Skeletal muscle satellite cell (primary cell): ENCODE measurements at regions not wholly inside any gene's neighbourhood (a gene's known extent, or its start where the extent isn't known, plus 50 kb on each side); places are given as distances from the start of the nearest gene placed in this dataset.
"Not testable (repeated sequence)": the region's sequence is repeated elsewhere in the genome, so short reads cannot be mapped to it uniquely, and the experiment has no call there.

Experiments
- H3K27me3 ChIP-seq: 2 replicates; pipeline ENCODE4 v1.7.0; 2013; ENCODE audit warnings: low read length; ENCODE audit not compliant: control insufficient read depth, insufficient read depth
- H3K36me3 ChIP-seq: 2 replicates; pipeline ENCODE4 v1.7.0; 2013; ENCODE audit warnings: mild to moderate bottlenecking, control low read depth, low read length; ENCODE audit not compliant: insufficient read depth
- H3K4me1 ChIP-seq: 2 replicates; pipeline ENCODE4 v1.7.0; 2013; ENCODE audit warnings: low read length; ENCODE audit not compliant: control insufficient read depth, insufficient read depth
- H3K4me2 ChIP-seq: 2 replicates; pipeline ENCODE4 v1.7.0; 2013; ENCODE audit warnings: mild to moderate bottlenecking, low read length
- H3K4me3 ChIP-seq: 2 replicates; pipeline ENCODE4 v1.7.0; 2013; ENCODE audit warnings: low read length
- H3K9ac ChIP-seq: 2 replicates; pipeline ENCODE4 v1.7.0; 2013; ENCODE audit warnings: mild to moderate bottlenecking, low read depth, low read length, moderate library complexity
- H3K9me3 ChIP-seq: replicated peaks from 2 replicates; pipeline ENCODE4 v1.7.0; 2013; ENCODE audit warnings: mild to moderate bottlenecking, control low read depth, low read length

DNA sequence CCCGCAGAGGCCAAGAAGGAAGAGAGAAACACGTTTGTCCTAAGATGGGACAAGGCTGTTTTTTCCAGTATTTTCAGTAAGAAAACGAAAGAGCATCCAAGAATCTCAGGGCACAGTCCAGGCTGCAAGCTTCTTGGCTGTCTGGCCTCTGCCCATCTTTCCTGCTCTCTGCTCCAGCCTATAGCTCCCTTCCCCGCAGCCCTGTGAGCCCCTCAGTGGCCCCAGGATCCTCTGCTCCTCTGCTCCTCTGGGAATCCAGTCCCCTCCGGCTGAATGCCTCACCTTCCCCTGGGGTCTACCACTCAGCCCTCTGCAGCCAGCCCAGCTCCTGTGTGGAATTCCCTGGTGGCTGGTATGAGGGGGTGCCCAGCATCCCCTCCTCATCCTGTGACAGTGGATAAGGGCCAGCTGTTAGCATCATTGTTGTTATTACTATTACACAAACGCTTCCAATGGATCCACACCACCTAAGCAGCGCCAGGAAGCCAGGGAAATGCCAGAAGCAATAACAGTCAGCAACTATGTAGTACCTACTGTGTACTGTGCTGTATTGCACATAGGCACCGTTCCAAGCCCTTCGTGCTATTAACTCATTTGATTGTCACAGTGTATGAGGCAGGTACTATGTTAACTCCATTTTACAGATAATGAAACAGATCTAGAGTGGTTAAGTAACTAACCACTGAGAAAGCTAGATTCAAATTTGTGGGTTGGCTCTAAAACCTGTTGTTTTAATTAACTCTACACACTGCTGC lies 60.3 kb upstream of the PTPN1 start:
- no peaks in the 10 kb centered on the region for H3K36me3 ChIP-seq
- no peak overlapping the region for H3K4me3 ChIP-seq
- H3K27me3 ChIP-seq, result no peaks in the 10 kb centered on the region
- H3K4me2 ChIP-seq, result no peak overlapping the region
- peaks cover 26% of the 10 kb centered on the region for H3K4me1 ChIP-seq
- H3K9ac ChIP-seq, result no peak overlapping the region
- no peaks in the 10 kb centered on the region for H3K9me3 ChIP-seq

DNA sequence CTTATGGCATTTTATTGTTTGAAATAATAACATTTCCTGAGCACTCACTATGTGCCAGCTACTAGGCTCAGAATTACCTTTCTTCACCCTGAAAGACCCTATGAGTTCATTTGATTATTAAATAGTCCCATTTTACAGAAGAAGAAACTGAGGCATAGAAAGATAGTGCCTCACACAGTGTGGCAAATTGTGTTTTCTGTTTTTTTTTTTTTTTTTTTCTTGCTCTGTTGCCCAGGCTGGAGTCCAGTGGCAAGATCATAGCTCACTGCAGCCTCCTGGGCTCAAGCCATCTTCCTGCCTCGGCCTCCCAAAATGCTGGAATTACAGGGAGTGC lies 59.7 kb upstream of the PTPN1 start:
- Histone ChIP-seq H3K27me3 (no peaks in the 10 kb centered on the region), H3K4me1 (peaks cover 26% of the 10 kb centered on the region), H3K4me3 (no peak overlapping the region), H3K4me2 (no peak overlapping the region), H3K9ac (no peak overlapping the region), H3K36me3 (no peaks in the 10 kb centered on the region), H3K9me3 (no peaks in the 10 kb centered on the region)

DNA sequence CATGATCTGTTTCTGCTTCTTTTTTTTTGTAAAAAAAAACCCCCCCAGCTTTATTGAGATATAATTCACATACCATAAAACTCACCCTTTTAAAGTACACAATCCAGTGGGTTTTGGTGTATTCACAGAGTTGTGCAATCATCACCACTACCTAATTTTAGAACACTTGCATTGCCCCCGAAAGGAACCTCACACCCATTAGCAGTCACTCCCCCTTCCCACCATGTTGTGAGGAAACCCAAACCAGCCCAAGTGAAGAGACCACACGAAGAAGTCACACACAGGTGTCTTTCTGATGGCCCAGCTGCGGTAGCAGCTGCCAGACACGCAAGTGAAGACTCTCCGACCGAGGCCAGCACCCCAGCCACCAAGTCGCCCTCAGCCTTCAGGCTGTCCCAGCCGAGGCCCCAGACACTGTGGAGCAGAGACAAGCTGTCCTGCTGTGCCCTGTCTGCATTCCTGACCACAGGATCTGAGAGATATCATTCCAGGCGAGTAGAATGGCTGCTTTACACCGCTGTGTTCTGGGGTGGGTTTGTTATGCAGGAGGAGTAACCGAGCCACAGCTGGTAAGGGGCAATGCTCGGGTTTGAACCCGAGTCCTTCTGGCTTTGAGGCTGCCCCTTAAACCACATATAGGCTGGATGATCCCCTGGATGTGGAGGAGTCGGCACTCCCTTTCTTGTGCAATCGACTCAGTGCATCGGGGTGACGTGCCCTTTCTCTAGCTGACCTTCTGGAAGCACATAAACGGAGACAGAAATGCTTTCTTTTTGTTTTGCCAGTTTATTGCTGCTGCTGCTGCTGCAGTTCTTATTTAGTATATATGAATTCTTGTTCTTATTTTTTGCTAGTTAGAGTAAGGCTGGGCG lies 59.1 kb upstream of the PTPN1 start:
- peak overlapping the region; percentile 62 for H3K9ac ChIP-seq
- peak overlapping the region; percentile 53 for H3K4me3 ChIP-seq
- H3K27me3 ChIP-seq, result no peaks in the 10 kb centered on the region
- H3K36me3 ChIP-seq, result no peaks in the 10 kb centered on the region
- H3K9me3 ChIP-seq, result no peaks in the 10 kb centered on the region
- H3K4me1 ChIP-seq, result peaks cover 26% of the 10 kb centered on the region
- H3K4me2 ChIP-seq, result peak overlapping the region; percentile 83

DNA sequence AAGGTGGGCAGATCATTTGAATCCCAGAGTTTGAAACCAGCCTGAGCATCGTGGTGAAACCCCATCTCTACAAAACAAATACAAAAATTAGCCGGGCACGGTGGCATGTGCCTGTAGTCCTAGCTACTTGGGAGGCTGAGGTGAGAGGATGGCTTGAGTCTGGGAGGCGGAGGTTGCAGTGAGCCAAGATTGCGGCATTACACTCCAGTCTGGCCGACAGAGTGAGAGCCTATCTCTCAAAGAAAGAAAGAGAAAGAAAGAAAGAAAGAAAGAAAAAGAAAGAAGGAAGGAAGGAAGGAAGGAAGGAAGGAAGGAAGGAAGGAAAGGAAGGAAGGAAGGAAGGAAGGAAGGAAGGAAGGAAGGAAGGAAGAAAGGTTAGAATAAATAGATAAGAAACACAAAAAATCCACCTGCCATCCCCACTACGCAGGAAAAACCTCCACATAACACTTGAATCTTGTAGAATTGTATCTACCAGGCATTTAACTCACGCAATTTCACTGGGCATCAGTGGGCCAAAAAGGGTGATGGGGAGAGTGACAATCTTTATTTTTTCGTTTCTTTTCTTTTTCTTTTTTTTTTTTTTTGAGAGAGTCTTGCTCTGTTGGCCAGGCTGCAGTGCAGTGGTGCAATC lies 58.3 kb upstream of the PTPN1 start:
- Histone ChIP-seq H3K4me1 (peaks cover 26% of the 10 kb centered on the region), H3K9ac (peak overlapping the region; percentile 62), H3K4me2 (peak overlapping the region; percentile 83), H3K4me3 (peak overlapping the region; percentile 53)
- not testable (repeated sequence) for H3K36me3 ChIP-seq, H3K9me3 ChIP-seq, H3K27me3 ChIP-seq

DNA sequence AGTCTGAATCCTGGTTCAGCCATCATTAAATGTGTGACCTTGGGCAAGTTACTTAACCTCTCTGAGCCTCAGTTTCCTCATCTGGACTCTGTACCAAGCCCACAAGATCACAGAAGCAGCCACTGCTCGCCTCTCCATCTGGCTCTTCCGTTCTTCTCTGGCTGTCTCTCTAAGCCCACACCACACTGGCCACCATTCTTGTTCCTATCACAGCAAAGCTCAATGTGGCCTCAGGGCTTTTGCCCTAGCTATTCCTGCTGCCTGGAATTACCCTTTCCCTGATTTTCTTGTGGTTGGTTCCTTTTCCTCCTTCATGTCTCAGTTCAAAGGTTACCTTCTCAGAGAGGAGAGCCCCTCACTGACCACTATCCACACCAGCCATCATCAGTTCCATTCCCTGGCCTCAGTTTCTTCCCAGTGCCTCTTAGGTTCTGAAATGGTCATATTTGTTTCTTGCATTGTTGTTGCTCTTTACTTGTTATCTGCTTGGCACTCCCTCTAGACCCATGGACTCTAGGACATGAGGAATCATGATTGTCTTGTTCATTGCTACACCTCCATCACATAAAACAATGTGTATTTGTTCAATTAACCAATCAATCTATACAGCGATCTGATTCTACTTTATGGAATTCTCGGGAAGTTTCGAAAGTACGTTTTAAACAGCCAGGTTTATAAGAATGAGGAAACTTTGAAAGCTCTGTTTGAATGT lies 56.5 kb upstream of the PTPN1 start:
- no peaks in the 10 kb centered on the region for H3K9me3 ChIP-seq
- peaks cover 25% of the 10 kb centered on the region for H3K4me1 ChIP-seq
- H3K4me2 ChIP-seq, result no peak overlapping the region
- H3K27me3 ChIP-seq, result no peaks in the 10 kb centered on the region
- no peaks in the 10 kb centered on the region for H3K36me3 ChIP-seq
- H3K9ac ChIP-seq, result no peak overlapping the region
- H3K4me3 ChIP-seq, result no peak overlapping the region

DNA sequence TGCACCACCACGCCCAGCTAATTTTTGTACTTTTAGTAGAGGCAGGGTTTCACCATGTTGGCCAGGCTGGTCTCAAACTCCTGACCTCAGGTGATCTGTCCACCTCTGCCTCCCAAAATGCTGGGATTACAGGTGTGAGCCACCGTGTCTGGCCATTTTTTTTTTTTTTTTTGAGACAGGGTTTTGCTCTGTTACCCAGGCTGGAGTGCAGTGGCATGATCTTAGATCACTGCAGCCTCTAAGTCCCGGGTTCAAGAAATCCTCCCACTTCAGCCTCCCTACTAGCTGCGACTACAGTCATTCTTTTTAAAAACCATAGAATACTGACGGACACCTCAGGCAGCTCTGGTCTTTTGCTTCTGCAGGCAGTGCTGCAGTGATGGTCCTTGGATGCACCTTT lies 54.9 kb upstream of the PTPN1 start:
- peaks cover 16% of the 10 kb centered on the region for H3K4me1 ChIP-seq
- H3K9ac ChIP-seq, H3K9me3 ChIP-seq, H3K4me3 ChIP-seq, H3K36me3 ChIP-seq, H3K4me2 ChIP-seq, H3K27me3 ChIP-seq: not testable (repeated sequence)

DNA sequence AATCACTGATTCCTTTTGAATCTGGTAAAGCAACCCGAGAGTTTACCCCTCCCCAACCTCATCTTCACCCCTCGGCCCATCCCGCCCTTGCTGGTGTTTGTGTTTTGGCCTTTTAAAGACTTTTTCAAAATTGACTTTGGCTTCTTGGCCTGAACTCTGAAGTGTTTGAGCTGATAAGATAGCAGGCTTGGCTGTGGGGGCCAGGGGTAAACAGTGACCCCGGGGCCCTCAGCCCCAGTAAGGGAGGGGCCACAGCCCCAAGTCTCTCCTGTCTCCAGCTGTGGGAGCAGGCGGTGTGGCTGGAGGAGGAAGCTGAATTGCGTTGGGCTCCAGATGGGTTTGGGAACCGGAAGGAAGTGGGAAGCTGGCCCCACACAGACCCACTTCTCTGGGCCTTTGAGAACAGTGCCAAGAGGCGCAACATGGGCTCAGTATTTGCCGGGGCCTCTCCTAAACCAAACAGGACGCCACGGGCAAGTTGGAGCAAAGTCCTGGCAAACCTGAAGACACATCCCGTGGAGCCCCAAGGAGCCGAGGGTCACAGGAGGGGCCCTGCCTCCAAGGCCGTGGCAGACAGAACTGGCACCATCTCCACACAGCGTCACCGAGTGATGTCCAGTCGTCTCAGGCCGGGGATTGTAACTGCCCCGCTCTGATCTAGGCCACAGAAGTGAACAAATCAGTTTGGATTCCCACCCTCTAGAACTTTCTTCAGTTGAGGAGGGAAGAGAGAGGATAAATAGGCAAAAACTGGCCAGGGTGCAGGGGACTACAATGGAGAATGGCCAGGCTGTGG lies 54.3 kb upstream of the PTPN1 start:
- no peak overlapping the region for H3K4me2 ChIP-seq
- H3K4me1 ChIP-seq, result peaks cover 15% of the 10 kb centered on the region
- H3K9ac ChIP-seq, result no peak overlapping the region
- no peaks in the 10 kb centered on the region for H3K36me3 ChIP-seq
- H3K9me3 ChIP-seq, result no peaks in the 10 kb centered on the region
- H3K27me3 ChIP-seq, result no peaks in the 10 kb centered on the region
- H3K4me3 ChIP-seq, result no peak overlapping the region

DNA sequence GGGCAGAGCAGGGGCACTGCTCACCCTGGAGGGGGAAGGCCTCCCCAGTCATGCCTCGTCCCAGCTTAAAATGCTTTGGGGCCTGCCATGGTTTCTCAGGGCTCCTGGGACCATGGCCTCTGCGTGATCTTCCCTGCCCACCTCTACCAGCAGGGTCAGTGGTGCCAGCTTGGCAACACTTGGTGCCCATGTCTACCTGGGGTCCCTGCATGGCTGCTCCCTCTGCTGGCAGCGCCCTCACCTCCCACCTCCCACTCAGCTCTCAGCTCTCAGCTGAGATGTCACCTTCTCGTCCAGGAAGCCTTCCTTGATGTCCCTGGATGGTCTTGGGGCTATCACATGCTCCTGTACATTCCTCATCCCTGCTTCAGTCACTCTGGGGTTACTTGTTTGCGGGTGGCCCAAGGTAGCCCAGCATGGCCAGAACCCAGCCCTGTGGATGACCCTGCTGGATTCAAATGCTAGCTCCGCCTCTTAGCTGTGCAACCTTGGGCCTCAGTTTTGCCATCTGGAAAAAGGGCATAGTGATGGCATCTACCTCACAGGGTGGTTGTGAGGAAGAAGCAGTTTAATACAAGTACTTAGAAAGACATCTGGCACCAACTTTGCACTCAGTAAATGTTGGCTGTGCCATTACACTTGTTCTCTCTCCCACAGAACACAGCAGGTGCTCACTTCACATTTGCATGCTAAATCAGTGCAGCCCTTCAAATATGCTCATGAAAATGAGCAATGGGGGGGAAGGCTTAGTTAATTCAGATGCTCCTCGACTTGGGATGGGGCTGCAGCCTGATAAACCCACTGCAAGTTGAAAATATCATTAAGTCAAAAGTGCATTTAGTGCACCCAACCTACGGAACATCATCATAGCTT lies 53.5 kb upstream of the PTPN1 start:
- Histone ChIP-seq H3K4me3 (no peak overlapping the region), H3K4me2 (no peak overlapping the region), H3K27me3 (no peaks in the 10 kb centered on the region), H3K4me1 (peaks cover 7% of the 10 kb centered on the region), H3K9ac (no peak overlapping the region), H3K9me3 (no peaks in the 10 kb centered on the region), H3K36me3 (no peaks in the 10 kb centered on the region)

DNA sequence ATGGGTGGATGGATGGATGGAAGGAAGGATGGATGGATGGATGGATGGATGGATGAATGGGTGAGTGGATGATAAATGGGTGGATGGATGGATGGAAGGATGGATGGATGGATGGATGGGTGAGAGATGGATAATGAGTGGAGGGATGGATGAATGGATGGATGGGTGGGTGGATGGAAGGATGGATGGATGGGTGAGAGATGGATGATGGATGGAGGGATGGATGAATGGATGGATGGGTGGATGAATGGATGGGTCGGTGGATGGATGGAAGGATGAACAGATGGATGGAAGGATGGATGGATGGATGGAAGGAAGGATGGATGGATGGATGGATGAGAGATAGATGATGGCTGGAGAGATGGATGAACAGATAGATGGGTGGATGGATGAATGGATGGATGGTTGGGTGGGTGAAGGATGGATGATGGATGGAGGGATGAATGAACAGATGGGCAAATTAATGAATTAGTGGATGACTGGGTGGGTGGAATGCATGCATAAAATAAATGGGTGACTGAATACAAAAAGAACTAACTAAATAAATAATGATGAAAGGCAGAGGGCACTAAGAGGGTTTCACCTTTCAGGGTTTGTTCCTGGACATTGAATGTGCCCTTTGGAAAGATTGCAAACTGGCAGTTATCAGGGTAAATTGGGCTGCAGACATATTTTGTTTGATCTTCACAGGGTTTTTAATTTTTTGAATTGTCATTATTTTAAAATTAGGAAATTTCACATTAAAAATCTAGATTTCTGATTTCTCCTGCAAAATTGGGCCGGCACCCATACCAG lies 50.9 kb upstream of the PTPN1 start:
- H3K9me3 ChIP-seq, result no peaks in the 10 kb centered on the region
- H3K9ac ChIP-seq, result no peak overlapping the region
- no peaks in the 10 kb centered on the region for H3K36me3 ChIP-seq
- no peak overlapping the region for H3K4me2 ChIP-seq
- no peaks in the 10 kb centered on the region for H3K27me3 ChIP-seq
- H3K4me3 ChIP-seq, result no peak overlapping the region
- peaks cover 9% of the 10 kb centered on the region for H3K4me1 ChIP-seq
